ENCODE measurements at regions not wholly inside any gene's neighbourhood (a gene's known extent, or its start where the extent isn't known, plus 50 kb on each side); places are given as distances from the start of the nearest gene placed in this dataset.

GRCh38 chr13:73779881-73780280 is 354.3 kb downstream of the KLF12 start:
- H3K4me1 Mint-ChIP-seq: peaks cover 41 to 55% (median 46%) of the 10 kb centered on the region in 3 donors

GRCh38 chr13:73778242-73778864 is 355.9 kb downstream of the KLF12 start:
- Mint-ChIP-seq H3K36me3 (peaks cover 62% of the 10 kb centered on the region), H3K27ac (peak overlapping the region; percentile 36 to 55)

More at GRCh38 chr13:73779881-73780280, 354.3 kb downstream of the KLF12 start:
- Histone ChIP-seq H3K27me3 (replicated peaks in 1 of 2; ENCODE audit: control insufficient read depth in 2 of 2, extremely low read depth in 1 of 2, insufficient read depth in 2 of 2, low read length in 1 of 2) (no peaks in the 10 kb centered on the region), H3K4me3 (ENCODE audit: control insufficient read depth in 1 of 2, extremely low read depth in 1 of 2, low read length in 1 of 2) (no peak overlapping the region), H3K9me3 (no peaks in the 10 kb centered on the region), H3K27ac (ENCODE audit: low read length) (no peak overlapping the region), H3K36me3 (ENCODE audit: control insufficient read depth in 2 of 2, extremely low read depth in 1 of 2, insufficient read depth in 1 of 2, low read length in 1 of 2) (peaks cover 8 to 29% of the 10 kb centered on the region in 2 donors), H3K4me1 (ENCODE audit: control insufficient read depth in 1 of 2, extremely low read depth in 1 of 2, insufficient read depth in 2 of 2, low read length in 2 of 2) (no peaks in the 10 kb centered on the region)
- Mint-ChIP-seq H3K36me3 (peaks cover 64% of the 10 kb centered on the region), H3K27me3 (no peaks in the 10 kb centered on the region), H3K4me3 (no peak overlapping the region), H3K27ac (peak overlapping the region; percentile 57 to 68), H3K9me3 (peaks cover 0 to 3% (median 0%) of the 10 kb centered on the region in 3 donors)
- no CpG with 5 or more reads among the region's 1 CpG for WGBS (ENCODE audit: insufficient coverage)
- ATAC-seq (replicated peaks in 1 of 4): no peak
- POLR2A ChIA-PET: no interaction called here
- CTCF ChIA-PET: interaction anchor here in 1 of 2 donors (0.5 to 0.6 kb wide), 3 partner anchors 24 to 1132 kb away, joined by 3 to 4 read pairs (median 4); no protein-coding TSS in a partner anchor
- no peak for DNase-seq

GRCh38 chr13:73777134-73777533 is 357.1 kb downstream of the KLF12 start:
- peak overlapping the region; percentile 36 to 60 for H3K27ac Mint-ChIP-seq
- peaks cover 36 to 50% (median 44%) of the 10 kb centered on the region in 3 donors for H3K4me1 Mint-ChIP-seq
- H3K36me3 Mint-ChIP-seq: peaks cover 64% of the 10 kb centered on the region
- H3K4me3 ChIP-seq (ENCODE audit: control insufficient read depth in 1 of 2, extremely low read depth in 1 of 2, low read length in 1 of 2): no peak overlapping the region
- H3K27me3 Mint-ChIP-seq: no peaks in the 10 kb centered on the region
- no peak overlapping the region for H3K27ac ChIP-seq (ENCODE audit: low read length)
- DNase-seq (no peak), ATAC-seq (replicated peaks in 1 of 4) (no peak)
- H3K4me1 ChIP-seq (ENCODE audit: control insufficient read depth in 1 of 2, extremely low read depth in 1 of 2, insufficient read depth in 2 of 2, low read length in 2 of 2): peaks cover 2 to 4% of the 10 kb centered on the region in 2 experiments
- peaks cover 8 to 33% of the 10 kb centered on the region in 2 donors for H3K36me3 ChIP-seq (ENCODE audit: control insufficient read depth in 2 of 2, extremely low read depth in 1 of 2, insufficient read depth in 1 of 2, low read length in 1 of 2)
- H3K27me3 ChIP-seq (replicated peaks in 1 of 2; ENCODE audit: control insufficient read depth in 2 of 2, extremely low read depth in 1 of 2, insufficient read depth in 2 of 2, low read length in 1 of 2): no peaks in the 10 kb centered on the region
- ChIA-PET POLR2A (no interaction called here), CTCF (no interaction called here)
- H3K4me3 Mint-ChIP-seq: no peak overlapping the region
- WGBS (ENCODE audit: insufficient coverage): 97% methylated on average over 3 of the region's 6 CpGs
- no peaks in the 10 kb centered on the region for H3K9me3 ChIP-seq
- peaks cover 0 to 3% (median 3%) of the 10 kb centered on the region in 3 donors for H3K9me3 Mint-ChIP-seq

More at GRCh38 chr13:73778242-73778864, 355.9 kb downstream of the KLF12 start:
- Histone ChIP-seq H3K27me3 (replicated peaks in 1 of 2; ENCODE audit: control insufficient read depth in 2 of 2, extremely low read depth in 1 of 2, insufficient read depth in 2 of 2, low read length in 1 of 2) (no peaks in the 10 kb centered on the region), H3K4me3 (ENCODE audit: control insufficient read depth in 1 of 2, extremely low read depth in 1 of 2, low read length in 1 of 2) (no peak overlapping the region), H3K4me1 (ENCODE audit: control insufficient read depth in 1 of 2, extremely low read depth in 1 of 2, insufficient read depth in 2 of 2, low read length in 2 of 2) (peaks cover 0 to 4% of the 10 kb centered on the region in 2 experiments), H3K9me3 (no peaks in the 10 kb centered on the region), H3K36me3 (ENCODE audit: control insufficient read depth in 2 of 2, extremely low read depth in 1 of 2, insufficient read depth in 1 of 2, low read length in 1 of 2) (peaks cover 8 to 35% of the 10 kb centered on the region in 2 donors), H3K27ac (ENCODE audit: low read length) (no peak overlapping the region)
- ChIA-PET POLR2A (interaction anchor here in 1 of 2 donors (0.7 kb wide), 1 partner anchor 16 kb away, joined by 6 read pairs; no protein-coding TSS in a partner anchor), CTCF (interaction anchor here (0.5 to 0.6 kb wide), 2 partner anchors 8 to 76 kb away, joined by 3 to 4 read pairs; no protein-coding TSS in a partner anchor)
- Mint-ChIP-seq H3K4me3 (no peak overlapping the region), H3K9me3 (peaks cover 0 to 3% (median 0%) of the 10 kb centered on the region in 3 donors), H3K27me3 (no peaks in the 10 kb centered on the region), H3K4me1 (peaks cover 36 to 49% (median 42%) of the 10 kb centered on the region in 3 donors)
- no peak for DNase-seq
- 97% methylated on average over 15 of the region's 17 CpGs for WGBS (ENCODE audit: insufficient coverage)
- no peak for ATAC-seq (replicated peaks in 1 of 4)

GRCh38 chr13:73776151-73776785 is 357.9 kb downstream of the KLF12 start:
- no peaks in the 10 kb centered on the region for H3K27me3 ChIP-seq (replicated peaks in 1 of 2; ENCODE audit: control insufficient read depth in 2 of 2, extremely low read depth in 1 of 2, insufficient read depth in 2 of 2, low read length in 1 of 2)
- H3K36me3 ChIP-seq (ENCODE audit: control insufficient read depth in 2 of 2, extremely low read depth in 1 of 2, insufficient read depth in 1 of 2, low read length in 1 of 2): peaks cover 8 to 33% of the 10 kb centered on the region in 2 donors
- Mint-ChIP-seq H3K27ac (peak overlapping the region; percentile 36 to 60), H3K36me3 (peaks cover 66% of the 10 kb centered on the region), H3K27me3 (no peaks in the 10 kb centered on the region), H3K9me3 (peaks cover 3 to 4% (median 3%) of the 10 kb centered on the region in 3 donors), H3K4me1 (peaks cover 42 to 50% (median 45%) of the 10 kb centered on the region in 3 donors), H3K4me3 (no peak overlapping the region)
- H3K4me1 ChIP-seq (ENCODE audit: control insufficient read depth in 1 of 2, extremely low read depth in 1 of 2, insufficient read depth in 2 of 2, low read length in 2 of 2): peaks cover 2 to 4% of the 10 kb centered on the region in 2 experiments
- ChIA-PET CTCF (interaction anchor here in 1 of 2 donors (1.4 kb wide), 1 partner anchor 9 kb away, joined by 4 read pairs; no protein-coding TSS in a partner anchor), POLR2A (interaction anchor here in 1 of 2 donors (0.6 kb wide), 1 partner anchor 39 kb away, joined by 3 read pairs; no protein-coding TSS in a partner anchor)
- H3K9me3 ChIP-seq: no peaks in the 10 kb centered on the region
- WGBS (ENCODE audit: insufficient coverage): 100% methylated on average over 1 of the region's 3 CpGs
- ATAC-seq (replicated peaks in 1 of 4) (no peak), DNase-seq (no peak)
- no peak overlapping the region for H3K4me3 ChIP-seq (ENCODE audit: control insufficient read depth in 1 of 2, extremely low read depth in 1 of 2, low read length in 1 of 2)
- H3K27ac ChIP-seq (ENCODE audit: low read length): no peak overlapping the region

- Mint-ChIP-seq H3K36me3 (peaks cover 52% of the 10 kb centered on the region), H3K27ac (peak overlapping the region; percentile 81 to 86), H3K4me3 (no peak overlapping the region), H3K27me3 (no peaks in the 10 kb centered on the region), H3K9me3 (peaks cover 3 to 10% (median 3%) of the 10 kb centered on the region in 3 donors), H3K4me1 (peaks cover 54 to 62% (median 62%) of the 10 kb centered on the region in 3 donors)
- WGBS (ENCODE audit: insufficient coverage): 82% methylated on average over 2 of the region's 3 CpGs
- H3K4me1 ChIP-seq (ENCODE audit: control insufficient read depth in 1 of 2, extremely low read depth in 1 of 2, insufficient read depth in 2 of 2, low read length in 2 of 2): peaks cover 10 to 12% of the 10 kb centered on the region in 2 experiments
- ATAC-seq (replicated peaks in 1 of 4) (peak in 2 of 4 experiments; percentile 16 to 27), DNase-seq (no peak)
- no peak overlapping the region for H3K27ac ChIP-seq (ENCODE audit: low read length)
- CTCF ChIA-PET: no interaction called here
- no peaks in the 10 kb centered on the region for H3K27me3 ChIP-seq (replicated peaks in 1 of 2; ENCODE audit: control insufficient read depth in 2 of 2, extremely low read depth in 1 of 2, insufficient read depth in 2 of 2, low read length in 1 of 2)
- no peaks in the 10 kb centered on the region for H3K9me3 ChIP-seq
- H3K4me3 ChIP-seq (ENCODE audit: control insufficient read depth in 1 of 2, extremely low read depth in 1 of 2, low read length in 1 of 2): no peak overlapping the region
- peaks cover 2 to 15% of the 10 kb centered on the region in 2 donors for H3K36me3 ChIP-seq (ENCODE audit: control insufficient read depth in 2 of 2, extremely low read depth in 1 of 2, insufficient read depth in 1 of 2, low read length in 1 of 2)
- POLR2A ChIA-PET: no interaction called here
Measured at GRCh38 chr13:73773168-73773549, 361.0 kb downstream of the KLF12 start.

GRCh38 chr13:73772449-73773167 is 361.6 kb downstream of the KLF12 start:
- Mint-ChIP-seq H3K4me1 (peaks cover 59 to 68% (median 67%) of the 10 kb centered on the region in 3 donors), H3K27me3 (no peaks in the 10 kb centered on the region), H3K36me3 (peaks cover 52% of the 10 kb centered on the region), H3K27ac (peak overlapping the region; percentile 81 to 86), H3K9me3 (peaks cover 3 to 10% (median 3%) of the 10 kb centered on the region in 3 donors), H3K4me3 (no peak overlapping the region)
- no peak overlapping the region for H3K4me3 ChIP-seq (ENCODE audit: control insufficient read depth in 1 of 2, extremely low read depth in 1 of 2, low read length in 1 of 2)
- DNase-seq: no peak
- POLR2A ChIA-PET: no interaction called here
- H3K27ac ChIP-seq (ENCODE audit: low read length): no peak overlapping the region
- H3K27me3 ChIP-seq (replicated peaks in 1 of 2; ENCODE audit: control insufficient read depth in 2 of 2, extremely low read depth in 1 of 2, insufficient read depth in 2 of 2, low read length in 1 of 2): no peaks in the 10 kb centered on the region
- no peaks in the 10 kb centered on the region for H3K9me3 ChIP-seq
- peak in 3 of 4 experiments; percentile 29 to 33 (median 29) for ATAC-seq (replicated peaks in 1 of 4)
- H3K36me3 ChIP-seq (ENCODE audit: control insufficient read depth in 2 of 2, extremely low read depth in 1 of 2, insufficient read depth in 1 of 2, low read length in 1 of 2): peaks cover 0 to 13% of the 10 kb centered on the region in 2 donors
- peaks cover 15 to 18% of the 10 kb centered on the region in 2 experiments for H3K4me1 ChIP-seq (ENCODE audit: control insufficient read depth in 1 of 2, extremely low read depth in 1 of 2, insufficient read depth in 2 of 2, low read length in 2 of 2)
- 92% methylated on average over 8 of the region's 8 CpGs for WGBS (ENCODE audit: insufficient coverage)
- CTCF ChIA-PET: interaction anchor here in 1 of 2 donors (0.6 kb wide), 1 partner anchor 26 kb away, joined by 3 read pairs; no protein-coding TSS in a partner anchor

Measured in T-cell (primary cell).